Heart left ventricle (tissue), 16 donors: ENCODE measurements at regions not wholly inside any gene's neighbourhood (a gene's known extent, or its start where the extent isn't known, plus 50 kb on each side); places are given as distances from the start of the nearest gene placed in this dataset.

Experiments used
- ATAC-seq, 4 donors: fragments of 200-7000 bp; cut with Tn5 transposase; one replicate each; pipeline ENCODE4 v1.9.1; 2020 to 2022; ENCODE audit warnings: moderate library complexity in 4 of 4, mild to moderate bottlenecking in 3 of 4, moderate number of reproducible peaks in 1 of 4
- DNase-seq, 5 donors: peaks; one replicate each; pipeline ENCODE4 v3.0.0-alpha.2; 2020
- H3K27ac ChIP-seq, 12 donors: fragments of 200-600 bp; sonication (generic) in 4 of 12; one replicate each; pipeline versions ENCODE4 v1.5.0 to v1.8.0; 2016 to 2022; ENCODE audit warnings: mild to moderate bottlenecking in 2 of 12
- H3K27me3 ChIP-seq, 9 donors: fragments of 200-600 bp; sonication (generic) in 2 of 9; one replicate each; pipeline versions ENCODE4 v1.5.1 to v1.8.0; 2016 to 2022; ENCODE audit warnings: mild to moderate bottlenecking in 3 of 9
- H3K36me3 ChIP-seq, 9 donors: fragments of 200-600 bp; sonication (generic) in 2 of 9; one replicate each; pipeline versions ENCODE4 v1.5.0 to v1.8.0; 2018 to 2022; ENCODE audit warnings: mild to moderate bottlenecking in 2 of 9
- H3K4me1 ChIP-seq, 12 donors: fragments of 200-600 bp; sonication (generic) in 4 of 12; one replicate each; pipeline versions ENCODE4 v1.5.0 to v1.8.0; 2016 to 2022; ENCODE audit warnings: mild to moderate bottlenecking in 3 of 12
- H3K4me3 ChIP-seq, 12 donors: fragments of 200-600 bp; sonication (generic) in 4 of 12; one replicate each; pipeline versions ENCODE4 v1.5.0 to v1.8.0; 2017 to 2022; ENCODE audit warnings: mild to moderate bottlenecking in 9 of 12, moderate library complexity in 4 of 12
- H3K9me3 ChIP-seq, 12 donors: fragments of 200-600 bp; sonication (generic) in 4 of 12; one replicate each; pipeline versions ENCODE4 v1.5.0 to v1.8.0; 2016 to 2022; ENCODE audit warnings: mild to moderate bottlenecking in 1 of 12
- CTCF ChIP-seq, 12 donors: fragments of 200-600 bp; sonication (generic) in 4 of 12; IDR thresholded peaks; one replicate each; pipeline versions ENCODE4 v1.5.0 to v1.8.0; 2018 to 2022; ENCODE audit warnings: antibody characterized with exemption in 12 of 12, mild to moderate bottlenecking in 5 of 12
- POLR2A ChIP-seq, 2 donors: fragments of 450-650 bp; IDR thresholded peaks; one replicate each; pipeline ENCODE4 v1.6.1; 2017; ENCODE audit warnings: antibody characterized with exemption in 2 of 2, mild to moderate bottlenecking in 2 of 2, moderate library complexity in 2 of 2
- WGBS, 4 donors: extraction: QIAGEN DNeasy Blood & Tissue Kit in 2 of 4; methylation state at CpG; one replicate each; pipeline versions ENCODE4 v1.1.5 to v1.1.7; 2013 to 2018; 5-methylcytosine and 5-hydroxymethylcytosine counted together
- intact Hi-C, 10 donors: fragments of 100-400 bp; cut with DNase I; formaldehyde crosslinking; loops; one replicate each; pipeline versions ENCODE4 v1.11.1 to v1.14.2; 2022
- donor health status: ischemic (EF 13 %, LVEDD 7.1; RV severe dilation, severe dysfunction).
- donor health status: healthy with polysubstance abuse.
- donor health status: DM: no; HTN: yes; CAD: no.
- donor health status: DM: no; HTN: no; CAD: no.
- donor health status: ischemic (EF 25% LVEDD 6.9; RV normal size, moderate dysfunction).
- donor health status: ischemic (EF 25% LVEDD 5.7; RV mildly dilated, moderate dysfunction).
- donor health status: healthy.
- donor health status: DM: yes; HTN: yes; CAD: no.
- donor health status: ischemic (EF 35%, LVEDD 5.7; RV mildly dilated, moderate dysfunction).
- donor health status: nonischemic (EF 11% LVEDD 7.7; RV severe dilation, severe dysfunction).
- donor health status: DM: yes; HTN: yes; CAD: no.
- donor health status: PGD.
- donor health status: ischemic (EF 29% LVEDD 5.4; RV normal size, mild dysfunction).
- donor health status: nonischemic (EF 23%, LVEDD 6.1; RV moderate dilation, normal function).

- no peak for TF ChIP-seq POLR2A (IDR thresholded peaks at IDR 0.05)
- TF ChIP-seq CTCF (IDR thresholded peaks at IDR 0.05), result no peak
- 83 to 92% (median 91%) methylated on average over 4 to 5 of the region's 5 CpGs for WGBS, 4 donors
These were observed 475.0 kb downstream of the SOX5 start for GRCh38 chr12:23474438-23474976.

More at GRCh38 chr12:23474438-23474976, 475.0 kb downstream of the SOX5 start:
- Histone ChIP-seq H3K27ac (no peak overlapping the region), H3K36me3 (no peaks in the 10 kb centered on the region), H3K27me3 (no peaks in the 10 kb centered on the region), H3K9me3 (peaks cover 0 to 21% (median 6%) of the 10 kb centered on the region in 12 donors), H3K4me3 (no peak overlapping the region), H3K4me1 (no peaks in the 10 kb centered on the region)
- ATAC-seq, result no peak
- DNase-seq, result no peak
- intact Hi-C loops, result no loop called here
